GM13976 (cell line): ENCODE measurements at regions not wholly inside any gene's neighbourhood (a gene's known extent, or its start where the extent isn't known, plus 50 kb on each side); places are given as distances from the start of the nearest gene placed in this dataset.

Source experiments
- DNase-seq: peaks from one replicate; pipeline ENCODE4 v3.0.0; 2012; ENCODE audit warnings: low spot score
- CTCF ChIP-seq: IDR thresholded peaks from 2 replicates; pipeline ENCODE4 v1.5.1; 2012; ENCODE audit warnings: borderline replicate concordance, mild to moderate bottlenecking; ENCODE audit not compliant: insufficient read depth; ENCODE audit errors: extremely low read depth, missing control alignments, control extremely low read depth
- in situ Hi-C: fragments of 300-500 bp; cut with MboI; formaldehyde crosslinking; loops from one replicate; pipeline ENCODE4 v1.12.0; 2022; ENCODE audit warnings: low sequenced_read_pairs, mixed read lengths, inconsistent platforms; ENCODE audit not compliant: unreplicated experiment

GRCh38 chr10:56623064-56623463 lies 262.0 kb upstream of the ZWINT start:
- DNase-seq = no peak

GRCh38 chr10:56622335-56622973 lies 261.4 kb upstream of the ZWINT start:
- TF ChIP-seq CTCF = no peak
- in situ Hi-C loops = no loop called here
- DNase-seq = peak; percentile 18

More at GRCh38 chr10:56623064-56623463, 262.0 kb upstream of the ZWINT start:
- no peak for TF ChIP-seq CTCF
- in situ Hi-C loops = no loop called here

- TF ChIP-seq CTCF = no peak
- in situ Hi-C loops = no loop called here
- no peak for DNase-seq
Observed at GRCh38 chr10:56606202-56606601, 245.1 kb upstream of the ZWINT start.

GRCh38 chr10:56605051-56605450 lies 244.0 kb upstream of the ZWINT start:
- in situ Hi-C loops = no loop called here
- DNase-seq = no peak
- TF ChIP-seq CTCF = no peak

- DNase-seq = no peak
- in situ Hi-C loops = no loop called here
- no peak for TF ChIP-seq CTCF
Observed at GRCh38 chr10:56604624-56605023, 243.6 kb upstream of the ZWINT start.

GRCh38 chr10:56599201-56599600 lies 238.1 kb upstream of the ZWINT start:
- in situ Hi-C loops = no loop called here
- DNase-seq = no peak
- no peak for TF ChIP-seq CTCF
